H1 (cell line): ENCODE measurements at regions not wholly inside any gene's neighbourhood (a gene's known extent, or its start where the extent isn't known, plus 50 kb on each side); places are given as distances from the start of the nearest gene placed in this dataset.
"Not testable (repeated sequence)": the region's sequence is repeated elsewhere in the genome, so short reads cannot be mapped to it uniquely, and the experiment has no call there.

Source experiments
- CTCF ChIA-PET: fragments of 300-600 bp; sonication (Branson Sonifier 250); formaldehyde crosslinking; loops from one replicate; lab custom pipeline; 2021; ENCODE audit not compliant: partially characterized antibody; lab: Charles Lee
- POLR2A ChIA-PET: fragments of 300-600 bp; sonication (Branson Sonifier 250); formaldehyde crosslinking; loops from one replicate; lab custom pipeline; 2021; ENCODE audit warnings: inconsistent platforms; ENCODE audit not compliant: partially characterized antibody; lab: Charles Lee
- DNase-seq, 2 experiments: peaks; one replicate each; pipeline versions ENCODE4 v3.0.0 to v3.0.0-alpha.2; 2010 to 2022; ENCODE audit warnings: low spot score in 2 of 2, low read depth in 1 of 2, mixed read lengths in 1 of 2
- FAIRE-seq: peaks from 2 replicates; lab custom pipeline; 2011; peaks lifted over from hg19 to GRCh38; lab: Jason Lieb, UNC
- H2AFZ ChIP-seq: 2 replicates; pipeline ENCODE4 v1.8.1; 2012; ENCODE audit warnings: low read length, inconsistent platforms
- H2AK5ac ChIP-seq: 2 replicates; pipeline ENCODE4 v1.6.1; 2013; ENCODE audit warnings: low read depth, low read length
- H2BK120ac ChIP-seq: replicated peaks from 2 replicates; pipeline ENCODE3; 2013; ENCODE audit warnings: low read depth, low read length, inconsistent platforms
- H2BK12ac ChIP-seq: 2 replicates; pipeline ENCODE4 v1.6.1; 2013; ENCODE audit warnings: low read depth, low read length
- H2BK15ac ChIP-seq: 2 replicates; pipeline ENCODE4 v1.6.1; 2013; ENCODE audit warnings: low read length
- H2BK20ac ChIP-seq: 2 replicates; pipeline ENCODE4 v1.6.1; 2013; ENCODE audit warnings: low read length
- H2BK5ac ChIP-seq: 2 replicates; pipeline ENCODE4 v1.6.1; 2013; ENCODE audit warnings: low read depth, low read length
- H3K14ac ChIP-seq: 2 replicates; pipeline ENCODE4 v1.6.1; 2013; ENCODE audit warnings: inconsistent platforms; ENCODE audit not compliant: insufficient read length
- H3K18ac ChIP-seq: 2 replicates; pipeline ENCODE4 v1.6.1; 2013; ENCODE audit warnings: low read length; ENCODE audit errors: extremely low read depth
- H3K23ac ChIP-seq: 2 replicates; pipeline ENCODE4 v1.6.1; 2013; ENCODE audit warnings: inconsistent platforms; ENCODE audit not compliant: insufficient read length
- H3K23me2 ChIP-seq: 2 replicates; pipeline ENCODE4 v1.6.1; 2013; ENCODE audit warnings: low read depth, low read length
- H3K27ac ChIP-seq: 2 replicates; pipeline ENCODE4 v1.6.1; 2011; ENCODE audit warnings: low read depth, low read length, inconsistent platforms
- H3K27me3 ChIP-seq, 4 experiments: replicated peaks in 1 of 4; 1 replicate in 1 of 4; 2 replicates in 3 of 4; pipeline versions ENCODE4 v1.6.1 to v1.8.1; 2011 to 2013; ENCODE audit warnings: low read length in 3 of 4, mild to moderate bottlenecking in 3 of 4, inconsistent platforms in 2 of 4, mixed read lengths in 2 of 4, moderate library complexity in 1 of 4; ENCODE audit not compliant: control insufficient read depth in 3 of 4, insufficient read depth in 3 of 4; ENCODE audit errors: extremely low read depth in 1 of 4
- H3K36me3 ChIP-seq, 4 experiments: 2 replicates each; pipeline versions ENCODE4 v1.6.1 to v1.8.1; 2011 to 2013; ENCODE audit warnings: mild to moderate bottlenecking in 4 of 4, low read length in 3 of 4, moderate library complexity in 2 of 4, control low read depth in 1 of 4, inconsistent platforms in 1 of 4; ENCODE audit not compliant: insufficient read depth in 4 of 4, control insufficient read depth in 2 of 4
- H3K4ac ChIP-seq: replicated peaks from 2 replicates; pipeline ENCODE3; 2013; ENCODE audit warnings: low read length, low read depth, mixed read lengths, inconsistent platforms; ENCODE audit not compliant: insufficient read length
- H3K4me1 ChIP-seq, 4 experiments: replicated peaks in 1 of 4; 1 replicate in 1 of 4; 2 replicates in 3 of 4; pipeline versions ENCODE4 v1.6.1 to v1.8.1; 2011 to 2013; ENCODE audit warnings: low read length in 3 of 4, inconsistent platforms in 2 of 4, mixed read lengths in 1 of 4; ENCODE audit not compliant: insufficient read depth in 4 of 4, control insufficient read depth in 3 of 4
- H3K4me2 ChIP-seq, 2 experiments: 2 replicates each; pipeline versions ENCODE4 v1.6.1 to v1.8.1; 2011 to 2013; ENCODE audit warnings: low read depth in 2 of 2, low read length in 2 of 2, control low read depth in 1 of 2, inconsistent platforms in 1 of 2, mild to moderate bottlenecking in 1 of 2; ENCODE audit not compliant: insufficient read depth in 1 of 2
- H3K4me3 ChIP-seq, 4 experiments: fragments of 200-600, 300-600 bp in 1 of 4; sonication (generic), shearing (Covaris generic), sonication (Bioruptor Twin) in 1 of 4; 2 replicates each; pipeline versions ENCODE4 v1.5.1 to v1.8.1; 2011 to 2016; ENCODE audit warnings: low read length in 4 of 4, low read depth in 3 of 4, control low read depth in 2 of 4, inconsistent platforms in 2 of 4, mild to moderate bottlenecking in 2 of 4, mixed read lengths in 1 of 4, moderate library complexity in 1 of 4; ENCODE audit not compliant: insufficient read depth in 2 of 4; ENCODE audit errors: extremely low read depth in 1 of 4
- H3K56ac ChIP-seq: replicated peaks from 2 replicates; pipeline ENCODE3; 2013; ENCODE audit warnings: low read depth, mild to moderate bottlenecking, mixed read lengths, low read length, inconsistent platforms; ENCODE audit not compliant: insufficient read length
- H3K79me1 ChIP-seq: 2 replicates; pipeline ENCODE4 v1.6.1; 2013; ENCODE audit warnings: low read depth, low read length, control low read depth
- H3K79me2 ChIP-seq, 2 experiments: 2 replicates each; pipeline versions ENCODE4 v1.6.1 to v1.8.1; 2012 to 2013; ENCODE audit warnings: low read length in 2 of 2, mild to moderate bottlenecking in 2 of 2, inconsistent platforms in 1 of 2; ENCODE audit not compliant: insufficient read depth in 2 of 2, control insufficient read depth in 1 of 2
- H3K9ac ChIP-seq, 4 experiments: replicated peaks in 1 of 4; 1 replicate in 1 of 4; 2 replicates in 3 of 4; pipeline versions ENCODE4 v1.6.1 to v1.8.1; 2011 to 2013; ENCODE audit warnings: low read depth in 3 of 4, low read length in 3 of 4, control low read depth in 2 of 4, mild to moderate bottlenecking in 2 of 4, moderate library complexity in 2 of 4, inconsistent platforms in 1 of 4; ENCODE audit errors: extremely low read depth in 1 of 4
- H3K9me3 ChIP-seq, 2 experiments: 2 replicates each; pipeline versions ENCODE4 v1.6.1 to v1.8.1; 2012 to 2013; ENCODE audit warnings: mild to moderate bottlenecking in 2 of 2, moderate library complexity in 2 of 2, control low read depth in 1 of 2, inconsistent platforms in 1 of 2, low read depth in 1 of 2, low read length in 1 of 2, mixed read lengths in 1 of 2; ENCODE audit not compliant: insufficient read depth in 2 of 2
- H4K20me1 ChIP-seq, 2 experiments: replicated peaks in 1 of 2; 2 replicates each; pipeline versions ENCODE3 to v1.8.1; 2011 to 2013; ENCODE audit warnings: inconsistent platforms in 2 of 2, low read length in 2 of 2, mild to moderate bottlenecking in 1 of 2; ENCODE audit not compliant: insufficient read depth in 2 of 2, control insufficient read depth in 1 of 2
- H4K5ac ChIP-seq: 2 replicates; pipeline ENCODE4 v1.6.1; 2013; ENCODE audit warnings: low read length, low read depth, mixed read lengths, inconsistent platforms; ENCODE audit not compliant: insufficient read length
- H4K8ac ChIP-seq: 2 replicates; pipeline ENCODE4 v1.8.0; 2013; ENCODE audit warnings: mild to moderate bottlenecking, moderate library complexity, low read length, inconsistent platforms; ENCODE audit not compliant: insufficient read depth; ENCODE audit errors: extremely low read depth
- H4K91ac ChIP-seq: replicated peaks from 2 replicates; pipeline ENCODE3; 2013; ENCODE audit warnings: low read length, mixed read lengths, inconsistent platforms; ENCODE audit not compliant: insufficient read length
- CTCF ChIP-seq, 3 experiments: IDR thresholded peaks; 1 replicate in 2 of 3; 2 replicates in 1 of 3; pipeline versions ENCODE4 v1.5.1 to v1.6.1; 2011; ENCODE audit warnings: low read length in 3 of 3, mild to moderate bottlenecking in 3 of 3, inconsistent platforms in 2 of 3, low read depth in 1 of 3, moderate library complexity in 1 of 3; ENCODE audit not compliant: insufficient read depth in 1 of 3; ENCODE audit errors: control extremely low read depth in 1 of 3
- E2F6 ChIP-seq: IDR thresholded peaks from 2 replicates; pipeline ENCODE4 v1.6.1; 2012; ENCODE audit warnings: inconsistent platforms
- MAX ChIP-seq: IDR thresholded peaks from 2 replicates; pipeline ENCODE4 v1.6.1; 2012; ENCODE audit warnings: inconsistent platforms
- RAD21 ChIP-seq, 2 experiments: IDR thresholded peaks in 1 of 2; conservative IDR thresholded peaks in 1 of 2; 2 replicates each; pipeline ENCODE4 v1.6.1; 2011; ENCODE audit warnings: low read depth in 2 of 2, low read length in 2 of 2, improper control_type of control experiment in 1 of 2, inconsistent platforms in 1 of 2, mild to moderate bottlenecking in 1 of 2, moderate library complexity in 1 of 2
- YY1 ChIP-seq: IDR thresholded peaks from 2 replicates; pipeline ENCODE4 v1.6.1; 2011; ENCODE audit warnings: low read depth, mild to moderate bottlenecking, low read length
- WGBS, 2 experiments: shearing (Covaris generic) in 1 of 2; methylation state at CpG; one replicate each; pipeline versions ENCODE4 v1.1.6 to v1.1.7; 2013 to 2015; ENCODE audit warnings: low lambda C conversion rate in 2 of 2, mixed read lengths in 2 of 2, inconsistent platforms in 1 of 2, low coverage in 1 of 2, missing lambda C conversion rate in 1 of 2; ENCODE audit not compliant: insufficient replicate concordance in 2 of 2, insufficient coverage in 1 of 2, insufficient read length in 1 of 2; ENCODE audit errors: extremely low coverage in 1 of 2, missing lambda C conversion rate in 1 of 2; 5-methylcytosine and 5-hydroxymethylcytosine counted together

GRCh38 chr17:77066726-77067409 is 73.9 kb upstream of the SEC14L1 start:
- H4K5ac ChIP-seq, H3K27me3 ChIP-seq, H3K23ac ChIP-seq: not testable (repeated sequence)
- TF ChIP-seq MAX (peak; percentile 81), E2F6 (peak; percentile 66), YY1 (peak; percentile 83), CTCF (IDR thresholded peaks at IDR 0.05; ENCODE audit: control extremely low read depth in 1 of 3, insufficient read depth in 1 of 3, low read depth in 1 of 3, low read length in 3 of 3) (peak; percentile 69 to 90 (median 83)), RAD21 (IDR thresholded peaks at IDR 0.05 in 1 of 2, conservative IDR thresholded peaks at IDR 0.05 in 1 of 2; ENCODE audit: low read depth in 2 of 2, low read length in 2 of 2) (peak; percentile 88 to 92)
- TF ChIP-seq, all 59 proteins: peak for 5; not testable (repeated sequence) for 54
- 55% methylated on average over 10 of the region's 10 CpGs; no CpG with 5 or more reads in 1 of the 2 experiments for WGBS, 2 experiments
- H3K36me3 ChIP-seq, H4K91ac ChIP-seq, H2BK5ac ChIP-seq, H2BK120ac ChIP-seq, H3K27ac ChIP-seq, H3K4me1 ChIP-seq, H2AK5ac ChIP-seq, H3K14ac ChIP-seq, H3K4me3 ChIP-seq, H4K20me1 ChIP-seq, H4K8ac ChIP-seq, H3K23me2 ChIP-seq, H3K4me2 ChIP-seq, H3K9ac ChIP-seq, FAIRE-seq, H3K79me1 ChIP-seq, H3K79me2 ChIP-seq, H3K56ac ChIP-seq, H2BK12ac ChIP-seq, H3K9me3 ChIP-seq, H2BK15ac ChIP-seq, H3K4ac ChIP-seq, H3K18ac ChIP-seq: not testable (repeated sequence)
- POLR2A ChIA-PET = interaction anchor here (0.9 to 1.6 kb wide), 4 partner anchors 21 to 333 kb away, joined by 3 to 5 read pairs (median 3); no protein-coding TSS in a partner anchor
- CTCF ChIA-PET = interaction anchor here (0.6 to 6.5 kb wide), 22 partner anchors 10 to 255 kb away, joined by 3 to 83 read pairs (median 3); partner anchors contain the start of gene MGAT5B
- Histone ChIP-seq H2AFZ (peak overlapping the region; percentile 48; the same call in 1 of the 2 replicates), H2BK20ac (0 out of 2 replicates have a peak overlapping the region, but pooled peaks have one; percentile 75)
- peak in 1 of 2 experiments; percentile 69 for DNase-seq
